ENCODE measurements at regions not wholly inside any gene's neighbourhood (a gene's known extent, or its start where the extent isn't known, plus 50 kb on each side); places are given as distances from the start of the nearest gene placed in this dataset.

GRCh38 chr7:24409431-24410024 lies 125.5 kb downstream of the NPY start:
- TF ChIP-seq CTCF (conservative IDR thresholded peaks at IDR 0.05; ENCODE audit: low read depth, low read length) = no peak
- no peak for TF ChIP-seq EZH2 (IDR thresholded peaks at IDR 0.05; ENCODE audit: low read length, unreplicated experiment)
- TF ChIP-seq EZH2phosphoT487 (IDR thresholded peaks at IDR 0.05; ENCODE audit: borderline replicate concordance, low read length) = no peak

All from PC-3 (cell line).